Thyroid gland (tissue), 4 donors: ENCODE measurements at regions not wholly inside any gene's neighbourhood (a gene's known extent, or its start where the extent isn't known, plus 50 kb on each side); places are given as distances from the start of the nearest gene placed in this dataset. TPM values are rescaled to one million over a fixed set of nuclear protein-coding genes. Genes with fewer than 3 reads are reported as not detected.

ENCODE experiments used
- DNase-seq, 2 donors: peaks; one replicate each; pipeline ENCODE4 v3.0.0-alpha.2; 2019
- H3K27ac ChIP-seq, 3 donors: fragments of 200-600 bp; sonication (generic); 1 replicate in 2 of 3; 2 replicates in 1 of 3; pipeline ENCODE4 v1.5.1; 2016 to 2019; ENCODE audit warnings: mild to moderate bottlenecking in 1 of 3, moderate library complexity in 1 of 3
- H3K27me3 ChIP-seq: fragments of 200-600 bp; sonication (generic); one replicate; pipeline ENCODE4 v1.5.1; 2019
- H3K36me3 ChIP-seq, 2 donors: fragments of 200-600 bp; sonication (generic); one replicate each; pipeline ENCODE4 v1.5.1; 2016 to 2019
- H3K4me1 ChIP-seq, 2 donors: fragments of 200-600 bp; sonication (generic); one replicate each; pipeline ENCODE4 v1.5.1; 2017 to 2019
- H3K4me3 ChIP-seq, 3 donors: fragments of 200-600 bp; sonication (generic); replicated peaks in 1 of 3; 1 replicate in 2 of 3; 2 replicates in 1 of 3; pipeline ENCODE4 v1.5.1; 2016; ENCODE audit warnings: mild to moderate bottlenecking in 1 of 3
- H3K9me3 ChIP-seq: fragments of 200-600 bp; sonication (generic); one replicate; pipeline ENCODE4 v1.5.1; 2017
- POLR2A ChIP-seq, 2 donors: fragments of 450-650 bp; IDR thresholded peaks; one replicate each; pipeline ENCODE4 v1.6.1; 2017; ENCODE audit warnings: antibody characterized with exemption in 2 of 2, mild to moderate bottlenecking in 2 of 2, moderate library complexity in 1 of 2
- WGBS, 2 donors: methylation state at CpG; one replicate each; pipeline ENCODE4 v1.1.5; 2017; 5-methylcytosine and 5-hydroxymethylcytosine counted together
- intact Hi-C: fragments of 100-400 bp; cut with DNase I; formaldehyde crosslinking; loops from one replicate; pipeline ENCODE4 v1.15.1; 2023
- microRNA-seq: library from miRNA; unstranded; fragments of <30 nt; microRNA quantifications from one replicate; pipeline ENCODE4, GENCODE V29; 2016
- small RNA-seq: library from RNA; depleted of rRNA; stranded (forward); fragments of <200 nt; gene quantifications from one replicate; pipeline ENCODE3, GENCODE V24; 2016
- TF ChIP-seq, protein P1 (sequence below), 6 experiments: fragments of 200-600 bp in 3 of 6; fragments of 450-650 bp in 3 of 6; sonication (generic) in 3 of 6; IDR thresholded peaks; one replicate each; pipeline ENCODE4 v1.5.1; 2016 to 2019; ENCODE audit warnings: antibody characterized with exemption in 6 of 6, mild to moderate bottlenecking in 2 of 6, inconsistent platforms in 1 of 6, moderate library complexity in 1 of 6

DNA sequence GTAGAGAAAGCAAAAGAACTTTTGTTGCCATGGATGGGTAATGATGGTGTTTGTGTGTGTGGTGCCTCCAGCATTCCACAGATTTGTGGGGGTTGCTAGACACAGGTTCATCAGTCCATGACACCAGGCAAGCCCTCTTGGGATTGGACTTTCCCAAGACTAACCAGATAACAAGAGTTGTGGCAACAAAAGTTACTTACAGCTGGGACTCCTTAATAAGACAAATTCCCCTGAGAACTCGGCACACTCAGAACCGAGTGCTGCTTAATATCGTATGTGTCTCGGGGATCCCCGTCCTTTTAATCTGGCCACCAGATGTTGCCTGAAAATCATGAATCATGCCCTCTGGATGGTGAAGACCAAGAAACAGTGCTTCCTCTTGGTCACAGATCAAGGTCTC, 193.3 kb downstream of the AJAP1 start:
- intact Hi-C loops: no loop called here
- Histone ChIP-seq H3K9me3 (no peaks in the 10 kb centered on the region), H3K4me3 (no peak overlapping the region), H3K27ac (no peak overlapping the region), H3K27me3 (no peaks in the 10 kb centered on the region), H3K4me1 (peaks cover 0 to 23% of the 10 kb centered on the region in 2 donors), H3K36me3 (no peaks in the 10 kb centered on the region)
- DNase-seq: no peak
- TF ChIP-seq, protein P1, sequence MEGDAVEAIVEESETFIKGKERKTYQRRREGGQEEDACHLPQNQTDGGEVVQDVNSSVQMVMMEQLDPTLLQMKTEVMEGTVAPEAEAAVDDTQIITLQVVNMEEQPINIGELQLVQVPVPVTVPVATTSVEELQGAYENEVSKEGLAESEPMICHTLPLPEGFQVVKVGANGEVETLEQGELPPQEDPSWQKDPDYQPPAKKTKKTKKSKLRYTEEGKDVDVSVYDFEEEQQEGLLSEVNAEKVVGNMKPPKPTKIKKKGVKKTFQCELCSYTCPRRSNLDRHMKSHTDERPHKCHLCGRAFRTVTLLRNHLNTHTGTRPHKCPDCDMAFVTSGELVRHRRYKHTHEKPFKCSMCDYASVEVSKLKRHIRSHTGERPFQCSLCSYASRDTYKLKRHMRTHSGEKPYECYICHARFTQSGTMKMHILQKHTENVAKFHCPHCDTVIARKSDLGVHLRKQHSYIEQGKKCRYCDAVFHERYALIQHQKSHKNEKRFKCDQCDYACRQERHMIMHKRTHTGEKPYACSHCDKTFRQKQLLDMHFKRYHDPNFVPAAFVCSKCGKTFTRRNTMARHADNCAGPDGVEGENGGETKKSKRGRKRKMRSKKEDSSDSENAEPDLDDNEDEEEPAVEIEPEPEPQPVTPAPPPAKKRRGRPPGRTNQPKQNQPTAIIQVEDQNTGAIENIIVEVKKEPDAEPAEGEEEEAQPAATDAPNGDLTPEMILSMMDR (IDR thresholded peaks at IDR 0.05): no peak
- no peak for TF ChIP-seq POLR2A (IDR thresholded peaks at IDR 0.05)
- WGBS, 2 donors: 68 to 75% methylated on average over 5 of the region's 5 CpGs

Small RNA genes in the stretch of these regions (microRNA-seq; reads per million reads assigned to microRNA genes)
- gene MIR4417: not detected

Small RNA genes in the stretch of these regions (small RNA-seq; reads per million reads assigned to genes)
- not detected for gene MIR4417
